ENCODE measurements at regions not wholly inside any gene's neighbourhood (a gene's known extent, or its start where the extent isn't known, plus 50 kb on each side); places are given as distances from the start of the nearest gene placed in this dataset.

DNA sequence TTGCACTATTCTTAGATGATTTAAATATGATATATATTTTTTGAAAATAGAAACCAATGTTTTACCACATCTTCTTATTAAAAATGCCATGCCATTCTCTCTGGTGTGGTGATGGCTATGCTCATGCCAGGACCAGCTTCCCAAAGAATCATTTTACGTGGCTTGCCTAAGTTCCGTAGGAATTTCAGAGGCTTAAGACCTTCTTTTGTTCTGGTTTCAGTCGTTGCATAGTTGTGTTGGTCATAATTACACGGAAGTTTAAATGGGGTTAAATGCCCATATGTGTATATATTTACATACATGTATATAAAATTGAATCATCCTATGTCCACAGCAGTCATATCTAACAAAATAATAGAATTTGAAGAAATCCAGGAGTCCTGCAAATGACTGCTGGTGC is 78.7 kb upstream of the PLPPR5 start:
- TF ChIP-seq, protein P1, sequence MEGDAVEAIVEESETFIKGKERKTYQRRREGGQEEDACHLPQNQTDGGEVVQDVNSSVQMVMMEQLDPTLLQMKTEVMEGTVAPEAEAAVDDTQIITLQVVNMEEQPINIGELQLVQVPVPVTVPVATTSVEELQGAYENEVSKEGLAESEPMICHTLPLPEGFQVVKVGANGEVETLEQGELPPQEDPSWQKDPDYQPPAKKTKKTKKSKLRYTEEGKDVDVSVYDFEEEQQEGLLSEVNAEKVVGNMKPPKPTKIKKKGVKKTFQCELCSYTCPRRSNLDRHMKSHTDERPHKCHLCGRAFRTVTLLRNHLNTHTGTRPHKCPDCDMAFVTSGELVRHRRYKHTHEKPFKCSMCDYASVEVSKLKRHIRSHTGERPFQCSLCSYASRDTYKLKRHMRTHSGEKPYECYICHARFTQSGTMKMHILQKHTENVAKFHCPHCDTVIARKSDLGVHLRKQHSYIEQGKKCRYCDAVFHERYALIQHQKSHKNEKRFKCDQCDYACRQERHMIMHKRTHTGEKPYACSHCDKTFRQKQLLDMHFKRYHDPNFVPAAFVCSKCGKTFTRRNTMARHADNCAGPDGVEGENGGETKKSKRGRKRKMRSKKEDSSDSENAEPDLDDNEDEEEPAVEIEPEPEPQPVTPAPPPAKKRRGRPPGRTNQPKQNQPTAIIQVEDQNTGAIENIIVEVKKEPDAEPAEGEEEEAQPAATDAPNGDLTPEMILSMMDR (conservative IDR thresholded peaks at IDR 0.05 in 1 of 2, IDR thresholded peaks at IDR 0.05 in 1 of 2; ENCODE audit: low read depth in 1 of 2, low read length in 2 of 2): no peak
- TF ChIP-seq EZH2 (IDR thresholded peaks at IDR 0.05; ENCODE audit: low read length, missing control alignments): no peak
